HFFc6 (cell line): ENCODE measurements at regions not wholly inside any gene's neighbourhood (a gene's known extent, or its start where the extent isn't known, plus 50 kb on each side); places are given as distances from the start of the nearest gene placed in this dataset.

Experiments
- DNase-seq: peaks from one replicate; pipeline ENCODE4 v3.0.0-alpha.2; 2018
- H3K27ac Mint-ChIP-seq: 2 replicates; pipeline ENCODE4 v1.8.0; 2020; ENCODE audit warnings: mild to moderate bottlenecking, mixed read lengths
- H3K27me3 Mint-ChIP-seq: 2 replicates; pipeline ENCODE4 v1.8.0; 2021; ENCODE audit warnings: mild to moderate bottlenecking, moderate library complexity, mixed read lengths; ENCODE audit not compliant: insufficient read depth
- H3K36me3 Mint-ChIP-seq: 2 replicates; pipeline ENCODE4 v1.8.0; 2021; ENCODE audit warnings: low read depth, mixed read lengths
- H3K4me1 Mint-ChIP-seq: 2 replicates; pipeline ENCODE4 v1.8.0; 2020; ENCODE audit warnings: low read depth, mixed read lengths
- H3K4me3 Mint-ChIP-seq: 2 replicates; pipeline ENCODE4 v1.8.0; 2020; ENCODE audit warnings: mild to moderate bottlenecking, moderate library complexity, mixed read lengths
- H3K9me3 Mint-ChIP-seq: 2 replicates; pipeline ENCODE4 v1.8.0; 2020; ENCODE audit warnings: mild to moderate bottlenecking, mixed read lengths
- CTCF ChIP-seq: fragments of 200-600 bp; sonication (generic); IDR thresholded peaks from 2 replicates; pipeline ENCODE4 v1.5.0; 2021; ENCODE audit warnings: antibody characterized with exemption, mild to moderate bottlenecking

- H3K4me3 Mint-ChIP-seq, result no peak overlapping the region
- H3K27ac Mint-ChIP-seq, result no peak overlapping the region
- no peak for DNase-seq
- H3K4me1 Mint-ChIP-seq, result peaks cover 51% of the 10 kb centered on the region
- TF ChIP-seq CTCF, result no peak
- no peaks in the 10 kb centered on the region for H3K9me3 Mint-ChIP-seq
- no peaks in the 10 kb centered on the region; the same call in none of the 2 replicates for H3K27me3 Mint-ChIP-seq
- no peaks in the 10 kb centered on the region for H3K36me3 Mint-ChIP-seq
These were observed 367.0 kb downstream of the FOXL1 start for GRCh38 chr16:86945166-86945900.

GRCh38 chr16:86946396-86946795, 368.0 kb downstream of the FOXL1 start:
- peak; percentile 25 for DNase-seq
- Mint-ChIP-seq H3K9me3 (no peaks in the 10 kb centered on the region), H3K36me3 (no peaks in the 10 kb centered on the region), H3K27ac (no peak overlapping the region), H3K27me3 (no peaks in the 10 kb centered on the region; the same call in none of the 2 replicates), H3K4me1 (peaks cover 47% of the 10 kb centered on the region), H3K4me3 (peak overlapping the region; percentile 38)
- TF ChIP-seq CTCF, result no peak

GRCh38 chr16:86946981-86947380, 368.6 kb downstream of the FOXL1 start:
- TF ChIP-seq CTCF, result no peak
- Mint-ChIP-seq H3K36me3 (no peaks in the 10 kb centered on the region), H3K9me3 (no peaks in the 10 kb centered on the region), H3K27me3 (no peaks in the 10 kb centered on the region; the same call in none of the 2 replicates), H3K4me1 (peaks cover 41% of the 10 kb centered on the region), H3K27ac (no peak overlapping the region), H3K4me3 (no peak overlapping the region)
- no peak for DNase-seq

GRCh38 chr16:86948046-86948445, 369.1 kb downstream of the C16orf95 start:
- Mint-ChIP-seq H3K9me3 (no peaks in the 10 kb centered on the region), H3K4me3 (no peak overlapping the region), H3K4me1 (peaks cover 30% of the 10 kb centered on the region), H3K27me3 (no peaks in the 10 kb centered on the region; the same call in none of the 2 replicates), H3K27ac (no peak overlapping the region), H3K36me3 (no peaks in the 10 kb centered on the region)
- TF ChIP-seq CTCF, result no peak
- DNase-seq, result no peak

GRCh38 chr16:86949116-86949515, 368.1 kb downstream of the C16orf95 start:
- H3K36me3 Mint-ChIP-seq, result no peaks in the 10 kb centered on the region
- peaks cover 19% of the 10 kb centered on the region for H3K4me1 Mint-ChIP-seq
- TF ChIP-seq CTCF, result no peak
- no peak overlapping the region for H3K27ac Mint-ChIP-seq
- DNase-seq, result no peak
- no peak overlapping the region for H3K4me3 Mint-ChIP-seq
- H3K9me3 Mint-ChIP-seq, result no peaks in the 10 kb centered on the region
- H3K27me3 Mint-ChIP-seq, result no peaks in the 10 kb centered on the region; the same call in none of the 2 replicates
